Amniotic stem cell (primary cell): ENCODE measurements at regions not wholly inside any gene's neighbourhood (a gene's known extent, or its start where the extent isn't known, plus 50 kb on each side); places are given as distances from the start of the nearest gene placed in this dataset.

Experiments
- DNase-seq: peaks from one replicate; lab custom pipeline; 2025; lab: John Stamatoyannopoulos, UW

DNA sequence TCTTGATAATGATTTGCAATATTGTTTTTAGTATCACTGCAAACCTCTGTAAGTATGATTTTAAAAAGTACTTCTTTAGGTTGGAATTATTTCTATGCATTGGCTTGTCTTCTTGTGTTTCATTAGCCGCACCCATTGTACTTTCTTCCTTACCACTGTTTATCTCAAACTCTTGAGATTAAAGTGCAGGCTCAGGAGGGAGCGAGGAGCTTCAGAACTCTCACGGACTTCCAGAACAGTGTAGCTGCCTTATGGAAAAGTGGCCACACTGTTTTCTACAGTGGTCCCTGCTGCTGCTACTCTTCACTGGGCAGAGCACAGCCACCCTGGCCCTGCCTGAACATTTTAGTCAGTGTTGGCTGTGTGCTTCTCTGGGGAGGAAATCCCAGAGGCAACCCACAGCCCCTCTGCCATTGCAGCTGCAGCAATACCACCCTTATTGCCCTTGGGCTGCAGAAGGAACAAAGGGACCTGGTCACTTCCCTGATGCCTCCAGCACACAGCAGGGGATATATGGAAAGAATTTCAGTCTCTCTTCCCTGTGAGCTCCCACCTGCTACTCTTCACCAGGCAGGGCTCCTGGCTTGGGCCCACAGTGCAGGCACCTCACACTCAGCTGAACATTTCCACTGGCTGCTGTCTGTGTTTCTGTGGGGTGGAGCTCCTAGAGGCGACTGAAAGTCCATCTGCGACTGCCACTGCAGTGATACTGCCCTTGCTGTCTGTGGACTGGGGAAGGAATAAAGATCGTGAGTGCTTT, 91.7 kb upstream of the MAP3K4 start:
- DNase-seq, result no peak

DNA sequence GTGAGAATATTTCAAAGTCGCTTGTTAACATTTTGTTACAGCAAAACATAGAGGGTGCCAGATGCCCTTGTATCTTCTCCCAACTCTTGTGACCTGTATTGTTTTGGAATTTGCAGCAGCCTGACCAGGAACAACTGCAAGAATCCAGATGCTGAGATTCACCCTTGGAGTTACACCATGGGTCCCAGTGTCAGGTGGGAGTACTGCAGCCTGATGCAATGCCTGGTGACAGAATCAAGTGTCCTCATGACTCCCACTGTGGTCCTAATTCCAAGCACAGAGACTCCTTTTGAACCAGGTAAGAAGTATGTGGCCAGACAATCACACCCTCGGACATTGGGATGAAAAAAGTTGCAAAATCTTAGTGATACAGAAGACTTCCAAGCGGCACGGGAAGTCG, 79.6 kb upstream of the MAP3K4 start:
- no peak for DNase-seq

DNA sequence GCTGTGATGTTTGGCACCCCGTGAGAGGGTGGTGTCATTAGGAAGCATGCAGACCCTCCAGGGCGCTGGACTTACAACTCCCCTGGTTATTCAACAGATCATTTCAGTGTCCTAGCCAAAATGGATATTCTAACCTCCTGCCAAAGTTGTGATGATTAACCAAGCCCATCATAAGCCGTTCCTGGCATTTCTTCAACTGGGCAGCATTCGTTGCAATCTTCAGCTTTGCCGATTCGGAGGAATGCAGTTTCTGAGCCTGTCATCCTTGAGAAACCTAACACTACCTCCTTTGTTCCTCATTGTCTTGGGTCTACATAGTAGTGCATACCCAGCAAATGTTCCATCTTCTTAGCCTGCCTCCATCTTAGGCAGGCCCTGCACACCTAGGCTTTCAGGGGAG, 79.2 kb upstream of the MAP3K4 start:
- no peak for DNase-seq

DNA sequence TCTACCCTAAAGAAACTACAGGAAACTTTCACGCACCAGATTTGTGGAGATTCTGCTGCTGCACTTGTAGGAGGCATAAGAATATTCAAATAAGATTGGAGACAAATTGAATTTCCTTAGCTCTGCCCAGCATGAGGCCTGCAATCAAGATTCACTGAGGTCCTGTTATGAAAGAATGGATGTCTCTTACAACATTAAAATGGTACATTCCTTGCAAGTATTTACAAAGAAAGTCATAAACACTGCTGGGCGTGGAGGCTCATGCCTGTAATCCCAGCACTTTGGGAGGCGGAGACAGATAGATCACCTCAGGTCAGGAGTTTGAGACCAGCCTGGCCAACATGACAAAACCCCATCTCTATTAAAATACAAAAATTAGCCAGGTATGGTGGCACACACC, 74.0 kb upstream of the MAP3K4 start:
- DNase-seq, result no peak

DNA sequence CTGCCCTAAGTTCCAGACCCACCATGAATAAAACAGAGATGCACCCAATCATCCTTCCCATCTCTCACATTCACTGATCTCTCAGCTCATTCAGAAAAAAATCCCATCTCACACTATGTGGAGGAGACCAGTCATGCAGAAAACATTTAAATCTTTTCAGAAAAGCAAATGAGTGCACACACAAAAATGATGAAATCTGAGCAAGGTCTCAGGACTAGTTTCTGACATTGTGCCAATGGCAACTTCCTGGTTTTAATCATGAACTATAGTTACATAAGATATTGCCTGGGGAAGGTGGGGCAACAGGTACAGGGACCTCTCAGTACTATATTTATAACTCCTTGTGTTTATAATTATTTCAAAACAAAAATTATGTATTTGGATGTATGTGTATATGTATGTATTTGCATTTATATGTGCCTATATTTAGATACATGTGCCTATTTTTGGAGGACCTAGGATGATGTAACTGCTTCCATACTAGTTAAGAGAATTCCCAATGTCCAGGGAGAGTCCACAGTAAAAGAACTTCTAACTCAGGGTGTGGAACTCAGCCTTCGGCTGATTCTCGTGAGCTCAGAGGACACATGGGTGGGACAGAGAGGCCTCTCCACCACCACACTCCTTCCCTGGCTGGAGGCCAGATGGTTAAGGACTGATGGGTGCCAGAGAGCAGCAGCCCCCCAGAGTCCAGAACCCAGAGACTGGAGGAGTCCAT, 71.7 kb upstream of the MAP3K4 start:
- DNase-seq, result peak; percentile 67

DNA sequence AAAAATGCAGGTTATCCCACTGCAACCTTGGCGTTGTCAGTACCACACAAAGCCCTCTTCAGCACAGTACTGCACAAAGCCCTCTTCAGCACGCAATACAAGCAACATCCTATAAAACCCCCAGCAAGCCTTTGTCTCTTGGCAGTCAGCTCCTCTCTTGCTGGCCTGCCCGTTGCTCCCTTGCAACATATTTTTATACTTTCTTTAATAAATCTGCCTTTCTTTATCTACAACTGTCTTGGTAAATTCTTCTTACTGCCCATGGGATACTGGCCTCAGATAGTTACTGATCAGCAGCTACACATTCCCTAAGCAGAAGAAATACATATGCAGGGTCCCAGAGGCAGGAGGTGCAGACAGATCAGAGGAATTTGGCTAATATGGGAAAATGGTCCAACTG, 70.5 kb upstream of the MAP3K4 start:
- DNase-seq, result no peak

DNA sequence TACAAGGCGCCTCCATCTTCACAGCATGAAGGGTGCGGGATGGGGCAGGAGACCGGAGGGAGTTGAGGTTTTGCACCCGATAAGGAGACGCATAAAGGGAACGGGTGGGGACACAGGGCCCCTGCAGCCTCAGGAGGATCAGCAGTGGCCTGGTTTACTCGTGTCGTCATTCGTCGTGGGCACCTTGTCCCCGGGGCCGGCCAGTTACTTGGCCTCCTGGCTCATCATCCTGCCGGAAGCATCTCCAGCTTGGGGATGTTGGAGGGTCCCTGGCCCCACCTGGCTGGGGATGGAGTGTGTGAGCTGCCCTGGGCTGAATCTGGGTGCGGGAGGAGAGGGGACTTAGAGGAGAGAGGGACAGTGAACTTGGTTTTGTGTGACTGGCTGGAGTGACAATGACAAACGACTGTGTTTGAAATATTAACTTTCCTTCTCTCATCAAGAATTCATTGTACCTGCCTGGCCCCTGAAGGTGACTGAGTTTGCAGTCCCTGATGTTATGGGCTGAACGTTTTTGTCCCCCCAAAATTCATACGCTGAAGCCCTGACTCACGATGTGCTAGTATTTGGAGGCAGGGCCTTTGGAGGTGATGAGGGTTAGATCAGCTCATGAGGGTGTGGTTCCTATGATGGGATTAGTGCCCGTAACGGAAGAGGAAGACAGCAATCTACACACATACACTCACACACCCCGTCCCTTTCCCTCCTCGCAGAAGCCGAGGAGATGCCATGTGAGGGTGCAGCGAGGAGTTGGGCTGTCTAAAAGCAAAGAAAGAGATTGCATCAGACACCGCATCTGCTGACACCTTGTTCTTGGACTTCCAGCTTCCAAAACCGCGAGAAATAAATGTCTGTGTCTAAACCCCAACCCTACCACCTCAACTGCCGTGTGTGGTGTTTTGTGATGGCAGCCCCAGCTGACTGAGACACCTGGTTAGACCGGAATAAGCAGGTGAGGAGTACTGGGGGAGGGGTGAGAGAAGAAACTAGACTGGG, 65.0 kb upstream of the MAP3K4 start:
- DNase-seq, result no peak

DNA sequence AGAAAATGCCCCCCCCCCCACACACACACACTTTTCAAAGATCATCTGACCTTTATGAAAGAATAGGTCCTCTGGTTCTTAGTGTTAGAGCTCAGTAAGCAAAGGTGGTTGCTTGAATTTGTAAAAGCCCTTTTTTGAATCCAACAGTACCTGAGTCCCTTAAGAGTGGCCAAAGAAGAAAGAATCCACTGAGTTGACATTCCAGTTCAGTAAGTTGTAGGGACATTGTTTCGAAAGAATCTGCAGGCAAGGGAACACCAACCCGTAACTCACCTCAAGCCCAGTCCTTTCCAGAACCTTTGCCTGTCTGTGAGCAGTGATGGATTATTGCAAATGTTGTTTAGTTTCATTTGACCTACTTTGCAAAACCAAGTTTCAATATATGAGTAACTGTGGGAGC, 64.2 kb upstream of the MAP3K4 start:
- DNase-seq, result no peak

DNA sequence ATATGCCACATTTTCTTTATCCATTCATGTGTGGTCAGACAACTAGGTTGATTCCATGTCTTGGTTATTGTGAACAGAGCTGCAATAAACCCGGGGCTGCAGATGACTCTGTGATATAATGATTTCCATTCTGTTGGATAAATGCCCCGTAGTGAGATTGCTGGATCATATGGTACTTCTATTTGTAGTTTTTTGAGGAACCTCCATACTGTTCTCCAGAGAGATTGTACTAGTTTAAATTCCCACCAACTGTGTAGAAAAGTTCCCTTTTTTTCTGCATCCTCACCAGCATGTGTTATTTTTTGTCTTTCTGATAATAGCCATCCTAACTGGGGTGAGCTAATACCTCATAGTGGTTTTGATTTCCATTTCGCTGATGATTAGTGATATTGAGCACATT, 62.2 kb upstream of the MAP3K4 start:
- DNase-seq, result no peak

DNA sequence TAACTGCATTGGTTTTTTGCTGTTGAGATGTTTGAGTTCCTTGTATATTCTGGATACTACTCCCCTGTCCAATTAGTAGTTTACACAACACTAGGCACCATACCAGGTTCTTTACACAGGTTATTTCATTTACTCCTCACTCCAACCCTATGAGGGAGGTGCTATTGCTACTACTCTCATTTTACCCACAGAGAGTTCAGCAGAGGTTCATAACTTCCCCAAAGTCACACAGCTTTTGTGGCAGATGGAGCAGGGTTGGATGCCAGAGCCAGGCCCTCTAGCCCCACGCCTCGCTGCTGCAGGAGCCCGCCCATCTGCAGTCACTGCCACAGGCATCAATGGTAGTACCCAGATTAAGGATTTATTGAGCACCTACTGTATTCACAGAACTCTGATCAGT, 61.7 kb upstream of the MAP3K4 start:
- no peak for DNase-seq

DNA sequence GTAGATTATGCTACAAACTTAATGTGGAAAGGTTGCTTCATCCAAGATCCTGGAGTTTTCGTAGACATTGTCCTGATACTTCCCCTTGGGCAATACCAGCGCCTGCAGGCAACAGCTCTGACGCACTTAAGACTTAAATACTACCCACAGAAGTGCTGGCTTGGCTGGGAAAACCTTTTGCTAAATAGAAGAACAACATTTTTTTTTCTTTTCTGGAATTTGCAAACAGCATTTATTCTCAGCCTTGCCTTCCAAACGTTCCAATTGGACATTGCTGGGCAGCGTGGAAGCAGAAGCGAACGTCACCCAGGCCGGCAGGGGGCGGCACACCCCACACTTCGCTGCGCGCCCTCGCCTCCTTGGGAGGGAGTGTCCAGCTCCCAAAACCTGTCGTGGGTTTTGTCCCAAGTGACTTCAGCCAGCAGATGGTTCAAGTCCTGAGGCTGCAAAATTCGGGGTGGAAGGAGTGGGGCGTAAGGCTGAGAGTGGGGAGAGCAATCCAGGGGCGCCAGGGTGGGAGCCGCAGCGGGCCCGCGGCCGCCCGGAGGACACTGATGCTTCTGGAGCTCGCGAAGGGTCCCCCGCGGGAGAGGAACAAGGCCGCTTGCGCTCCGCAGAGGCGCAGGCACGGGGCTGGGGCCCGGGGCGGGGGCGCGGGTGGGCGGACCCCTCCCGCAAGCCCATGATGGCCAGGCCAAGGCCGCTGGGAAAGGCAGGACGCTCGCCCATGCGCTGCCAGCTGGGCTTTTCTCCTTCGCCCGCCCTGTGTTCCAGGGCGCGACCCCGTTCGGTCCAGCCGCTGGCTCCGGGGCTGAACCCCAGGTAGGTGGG, 60.8 kb upstream of the MAP3K4 start:
- peak; percentile 44 for DNase-seq

DNA sequence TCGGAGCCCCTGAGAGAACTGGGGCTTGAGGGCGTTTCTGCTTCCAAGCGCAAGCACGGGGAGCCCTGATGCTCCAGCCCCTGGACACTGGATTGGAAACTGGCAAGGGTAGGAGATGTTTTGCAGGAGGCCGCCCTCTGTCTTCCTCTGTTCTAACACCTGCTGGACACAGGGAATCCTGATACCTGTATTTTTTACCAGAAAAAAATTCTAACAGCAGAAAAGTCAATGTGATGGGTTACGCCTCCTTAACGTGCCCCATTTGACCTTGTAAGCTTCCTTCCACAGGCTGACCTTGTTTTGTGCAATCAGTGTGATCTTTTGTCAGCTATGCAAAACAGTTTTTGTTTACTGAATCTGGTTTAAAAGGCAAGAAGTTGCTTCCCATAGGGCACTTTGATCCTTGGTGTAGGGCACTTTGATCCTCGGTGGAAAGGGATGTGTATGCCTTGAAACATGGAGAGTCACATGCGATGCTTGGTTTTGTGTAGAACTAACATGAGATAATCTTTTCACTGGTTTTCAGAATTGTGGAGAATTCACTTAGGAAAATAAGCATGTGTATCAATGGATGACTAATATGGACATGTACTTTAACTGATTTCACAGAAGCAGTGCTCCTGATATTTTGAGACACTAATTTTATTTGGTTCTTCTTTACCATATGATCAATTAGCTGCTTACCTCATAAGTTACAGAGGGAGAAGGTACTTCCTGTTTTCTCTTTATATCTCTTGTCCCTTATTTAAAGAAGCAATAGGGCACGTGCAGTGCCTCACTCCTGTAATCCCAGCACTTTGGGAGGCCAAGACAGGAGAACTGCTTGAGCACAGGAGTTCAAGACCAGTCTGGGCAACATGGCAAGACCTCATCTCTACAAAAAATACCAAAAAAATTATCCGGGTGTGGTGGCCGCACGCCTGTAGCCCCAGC, 59.9 kb upstream of the MAP3K4 start:
- no peak for DNase-seq

DNA sequence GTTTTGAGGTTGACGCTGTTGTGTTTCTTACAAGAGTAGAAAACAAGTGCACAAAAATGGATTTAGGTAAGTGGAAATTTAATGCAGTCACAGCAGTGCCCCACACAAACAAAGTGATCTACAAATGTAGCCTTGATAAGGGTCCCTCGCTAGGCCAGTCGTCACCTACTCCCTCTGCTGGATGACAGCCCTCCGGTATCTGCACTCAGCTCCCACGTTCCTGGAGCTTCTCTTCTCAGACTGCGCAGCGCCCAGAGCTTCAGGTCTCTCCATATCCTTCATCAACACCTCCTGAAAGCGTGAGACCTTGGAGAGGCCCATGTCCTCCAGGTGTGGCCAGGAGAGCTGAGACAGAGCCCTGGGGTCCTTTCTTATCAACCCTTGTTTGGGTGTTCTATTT, 58.3 kb upstream of the MAP3K4 start:
- DNase-seq, result no peak

DNA sequence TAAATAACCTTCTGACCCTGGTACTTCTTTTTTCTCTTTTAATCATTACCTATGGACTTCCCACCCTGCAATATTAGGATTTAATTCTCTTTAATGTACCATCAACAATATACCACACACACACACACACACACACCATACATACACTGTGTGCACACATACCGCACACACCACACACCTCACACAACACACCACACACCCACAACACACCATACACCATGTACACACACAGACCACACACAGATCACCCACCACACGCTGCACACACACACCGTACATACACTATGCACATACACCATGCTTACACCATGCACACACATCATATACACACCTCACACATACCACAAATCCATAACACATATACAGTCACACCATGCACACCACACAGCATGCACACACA, 57.4 kb upstream of the MAP3K4 start:
- no peak for DNase-seq

DNA sequence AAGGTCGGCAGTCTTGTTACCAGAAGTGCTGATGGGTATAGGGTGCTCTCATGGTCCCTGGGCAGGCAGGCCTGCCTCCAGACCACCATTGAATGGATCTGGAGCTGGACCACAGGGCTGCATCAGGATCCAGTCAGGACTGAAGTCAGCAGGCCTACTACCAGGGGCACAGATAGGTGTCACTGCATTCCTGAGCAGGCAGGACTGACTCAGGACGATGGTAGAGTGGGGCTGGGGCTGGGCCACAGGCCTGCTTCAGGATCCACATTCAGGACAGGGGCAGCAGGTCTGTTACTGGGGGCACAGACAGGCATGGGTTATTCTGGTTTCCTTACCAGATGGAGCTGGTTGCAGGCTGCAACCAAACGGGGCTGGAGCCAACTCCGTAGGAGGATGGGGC, 51.4 kb upstream of the MAP3K4 start:
- no peak for DNase-seq
